ENCODE measurements at regions not wholly inside any gene's neighbourhood (a gene's known extent, or its start where the extent isn't known, plus 50 kb on each side); places are given as distances from the start of the nearest gene placed in this dataset.

DNA sequence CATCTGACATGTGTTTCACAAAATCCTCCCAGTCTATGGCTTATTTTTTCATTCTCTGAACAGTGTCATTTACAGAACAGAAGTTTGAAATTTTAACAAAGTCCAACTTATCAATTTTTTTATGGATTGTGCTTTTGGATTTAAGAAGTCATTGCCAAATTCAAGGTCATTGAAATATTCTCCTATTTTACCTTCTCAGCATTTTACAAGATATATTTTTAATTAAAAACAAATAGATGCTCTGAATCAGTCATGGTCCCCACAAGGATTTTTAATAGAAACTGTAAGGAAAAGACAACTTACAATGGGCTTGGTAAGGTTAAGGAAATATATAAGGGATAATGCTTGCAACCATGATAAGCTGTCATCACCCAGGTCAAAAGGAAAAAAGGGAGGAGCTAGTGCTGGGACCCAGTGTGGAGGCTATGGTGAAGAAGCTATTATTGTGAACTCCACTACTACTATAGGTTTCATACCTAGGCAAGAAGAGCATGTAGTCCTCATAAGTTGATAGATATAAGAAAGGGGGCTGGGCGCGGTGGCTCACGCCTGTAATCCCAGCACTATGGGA lies 144.5 kb upstream of the KCNJ15 start:
- no peak for TF ChIP-seq POLR2A (IDR thresholded peaks at IDR 0.05)
- TF ChIP-seq CTCF (IDR thresholded peaks at IDR 0.05), result no peak
